ENCODE measurements at regions not wholly inside any gene's neighbourhood (a gene's known extent, or its start where the extent isn't known, plus 50 kb on each side); places are given as distances from the start of the nearest gene placed in this dataset.
"Not testable (repeated sequence)": the region's sequence is repeated elsewhere in the genome, so short reads cannot be mapped to it uniquely, and the experiment has no call there.

DNA sequence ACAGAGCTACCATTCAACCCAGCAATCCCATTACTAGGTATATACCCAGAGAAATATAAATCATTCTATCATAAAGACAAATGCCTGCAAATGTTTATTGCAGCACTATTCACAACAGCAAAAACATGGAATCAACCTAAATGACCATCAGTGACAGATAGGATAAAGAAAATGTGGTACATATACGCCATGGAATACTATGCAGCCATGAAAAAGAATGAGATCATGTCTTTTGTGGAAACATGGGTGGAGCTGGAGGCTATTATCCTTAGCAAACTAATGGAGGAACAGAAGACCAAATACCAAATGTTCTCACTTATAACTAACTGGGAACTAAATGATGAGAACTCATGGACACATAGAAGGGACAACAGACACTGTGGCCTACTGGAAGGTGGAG is 318.9 kb downstream of the ZIC3 start:
- DNase-seq: not testable (repeated sequence)

DNA sequence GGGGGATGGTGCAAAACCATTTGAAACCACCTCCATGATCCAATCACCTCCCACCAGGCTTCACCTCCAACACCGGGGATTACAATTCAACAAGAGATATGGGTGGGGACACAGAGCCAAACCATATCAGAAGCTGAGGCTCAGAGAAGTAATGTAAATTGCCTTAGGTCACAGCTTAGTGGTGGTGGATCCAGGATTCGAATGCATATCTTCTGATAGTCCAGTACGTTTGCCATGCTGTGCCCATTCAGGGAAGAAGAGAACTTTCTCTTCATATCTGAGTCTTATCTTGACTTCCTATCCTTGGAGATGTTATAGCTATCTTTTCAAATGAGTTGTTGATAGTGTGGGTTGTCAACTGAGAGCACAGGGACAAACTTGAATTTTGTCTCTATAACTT is 325.5 kb downstream of the ZIC3 start:
- DNase-seq: no peak

DNA sequence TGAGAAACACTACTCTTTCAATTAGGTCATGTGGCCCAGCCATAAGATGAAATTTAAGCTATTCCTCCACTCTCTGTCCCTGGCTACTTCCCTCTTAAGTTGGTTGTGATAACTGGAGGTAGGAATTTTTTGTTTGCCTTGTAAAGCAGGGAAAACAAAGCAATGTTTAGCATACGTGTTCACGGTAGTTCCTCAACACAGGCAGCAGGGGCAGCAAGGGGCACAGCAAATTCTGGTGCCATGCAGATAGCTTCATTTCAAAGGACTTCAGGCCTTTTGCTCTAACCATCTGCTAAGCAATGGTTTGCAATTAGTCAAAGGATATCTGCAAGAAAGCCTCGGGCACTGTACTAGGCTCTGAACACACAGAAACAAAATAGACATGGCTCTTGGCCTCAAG is 330.2 kb downstream of the ZIC3 start:
- no peak for DNase-seq

DNA sequence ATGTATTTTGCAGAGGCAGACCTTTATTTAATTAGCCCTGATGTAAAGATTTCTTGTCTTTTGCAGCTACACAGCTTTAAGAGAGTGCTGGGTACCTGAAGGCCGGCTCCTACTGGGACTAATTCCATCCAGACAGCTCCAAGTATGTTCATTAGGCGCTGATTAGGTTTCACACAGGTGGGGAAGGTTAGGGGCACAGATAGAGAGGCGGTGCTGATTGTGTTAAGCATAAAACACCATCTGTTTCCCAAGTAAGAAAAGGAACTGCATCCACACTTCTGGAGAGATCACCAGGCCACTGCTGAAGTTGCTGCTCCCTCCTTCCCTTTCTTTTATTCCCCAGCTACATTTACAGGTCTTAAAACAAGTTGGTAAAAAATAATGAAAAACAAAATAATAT is 349.5 kb downstream of the ZIC3 start:
- peak; percentile 2 for DNase-seq

DNA sequence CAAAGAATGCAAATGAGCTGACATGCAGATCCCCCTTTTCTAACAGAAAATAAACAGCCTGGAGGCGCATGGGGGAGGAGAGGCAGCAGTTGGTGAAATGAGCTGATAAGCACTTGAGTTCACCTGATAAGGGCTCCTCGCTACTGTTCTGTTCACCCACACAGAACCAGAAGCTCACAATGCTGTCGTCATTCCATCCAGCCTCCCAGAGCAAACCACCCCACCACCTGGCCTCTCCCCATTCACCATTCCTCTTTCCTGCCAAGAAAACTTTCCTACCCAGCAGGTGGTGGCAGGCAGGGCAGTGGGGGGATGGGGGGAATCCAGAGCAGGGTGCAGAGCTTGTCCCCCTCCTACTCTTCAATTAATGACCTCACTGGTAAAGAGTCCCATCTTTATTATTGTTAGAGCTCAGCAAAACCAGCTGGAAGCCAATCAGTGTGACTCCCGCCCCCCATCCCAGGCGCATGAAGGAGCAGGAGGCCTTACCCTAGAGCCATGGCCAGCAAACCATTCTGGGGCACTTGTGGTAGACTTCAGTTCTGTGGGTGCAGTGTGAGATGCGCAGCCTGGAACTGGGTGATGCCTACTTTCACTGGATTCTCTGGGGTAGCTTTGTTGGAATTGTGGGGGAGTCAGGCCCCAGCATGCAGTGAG is 350.3 kb downstream of the ZIC3 start:
- DNase-seq: peak; percentile 78

DNA sequence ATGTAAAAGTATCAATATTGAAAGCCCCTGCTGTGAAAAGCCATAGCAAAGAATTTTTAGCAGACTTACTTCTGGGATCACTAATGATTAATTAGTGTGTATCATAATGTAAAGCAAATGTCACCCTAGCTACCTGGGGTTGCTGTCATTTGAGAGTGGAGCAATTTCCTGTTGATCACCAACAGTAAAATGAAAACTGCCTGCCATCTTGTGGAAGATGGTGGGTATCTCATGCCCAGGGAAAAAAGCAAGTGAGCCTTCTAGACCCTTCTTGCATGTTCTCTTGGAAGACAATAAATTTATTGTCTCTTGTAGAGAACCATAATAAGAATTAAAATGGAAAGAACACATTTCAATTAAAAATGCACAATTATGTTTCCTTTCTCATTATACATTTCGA is 360.2 kb downstream of the ZIC3 start:
- DNase-seq: no peak

DNA sequence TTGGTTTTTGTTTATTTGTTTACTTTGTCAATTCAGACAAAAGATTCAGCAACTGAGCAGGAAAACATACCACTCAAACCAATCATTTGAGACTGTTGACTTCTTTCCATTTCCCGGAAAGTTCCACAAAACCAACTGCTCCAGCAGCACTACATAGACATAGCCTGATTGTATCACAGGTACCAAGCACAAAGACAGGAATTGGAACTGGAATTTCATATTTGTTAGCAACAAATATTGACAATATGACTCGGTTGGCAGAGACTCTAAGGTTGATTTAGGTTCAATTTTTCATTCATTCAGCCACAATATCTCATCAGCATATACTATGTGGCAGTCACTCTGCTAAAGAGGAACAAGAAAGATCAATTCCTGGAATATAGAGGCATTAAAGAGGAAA is 364.0 kb downstream of the ZIC3 start:
- no peak for DNase-seq

DNA sequence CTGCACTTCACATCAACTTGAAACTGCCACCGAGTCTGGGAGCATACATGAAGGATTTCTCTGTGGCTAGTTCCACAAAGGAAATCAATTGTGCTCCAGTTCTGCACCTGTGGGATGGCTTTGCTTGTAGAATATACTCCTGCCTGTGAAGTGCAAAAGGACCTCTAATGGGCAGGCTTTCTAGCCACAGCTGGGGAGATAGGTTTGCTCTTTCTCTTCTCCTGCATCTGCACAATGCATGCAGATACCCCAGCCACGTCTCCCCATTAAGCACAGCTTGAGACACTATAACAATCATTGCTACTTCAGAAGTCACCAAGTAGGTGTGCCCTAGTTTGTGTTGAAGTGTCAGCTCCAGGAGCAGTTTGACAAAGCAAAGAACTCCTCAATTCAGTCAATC is 364.6 kb downstream of the ZIC3 start:
- no peak for DNase-seq

DNA sequence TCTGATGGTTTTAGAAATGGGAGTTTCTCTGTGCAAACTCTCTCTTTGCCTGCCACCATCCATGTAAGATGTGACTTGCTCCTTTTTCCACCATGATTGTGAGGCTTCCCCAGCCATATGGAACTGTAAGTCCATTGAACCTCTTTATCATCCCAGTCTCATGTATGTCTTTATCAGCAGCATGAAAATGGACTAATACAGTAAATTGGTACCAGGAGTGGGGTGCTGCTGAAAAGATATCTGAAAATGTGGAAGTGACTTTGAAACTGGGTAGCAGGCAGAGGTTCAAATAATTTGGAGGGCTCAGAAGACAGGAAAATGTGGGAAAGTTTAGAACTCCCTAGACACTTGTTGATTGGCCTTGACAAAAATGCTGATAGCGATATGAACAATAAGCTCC is 368.3 kb downstream of the ZIC3 start:
- not testable (repeated sequence) for DNase-seq

DNA sequence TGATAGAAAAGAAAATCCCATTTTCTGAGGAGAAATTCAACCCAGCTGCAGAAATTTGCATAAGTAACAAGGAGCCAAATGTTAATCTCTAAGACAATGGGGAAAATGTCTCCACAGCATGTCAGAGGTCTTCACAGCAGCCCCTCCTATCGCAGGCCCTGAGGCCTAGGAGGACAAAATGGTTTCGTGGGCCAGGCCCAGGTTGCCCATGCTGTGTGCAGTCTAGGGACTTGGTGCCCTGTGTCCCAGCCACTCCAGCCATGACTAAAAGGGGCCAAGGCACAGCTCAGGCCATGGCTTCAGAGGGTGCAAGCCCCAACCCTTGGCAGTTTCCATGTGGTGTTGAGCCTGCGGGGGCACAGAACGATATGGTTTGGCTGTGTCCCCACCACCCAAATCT is 369.0 kb downstream of the ZIC3 start:
- DNase-seq: not testable (repeated sequence)

DNA sequence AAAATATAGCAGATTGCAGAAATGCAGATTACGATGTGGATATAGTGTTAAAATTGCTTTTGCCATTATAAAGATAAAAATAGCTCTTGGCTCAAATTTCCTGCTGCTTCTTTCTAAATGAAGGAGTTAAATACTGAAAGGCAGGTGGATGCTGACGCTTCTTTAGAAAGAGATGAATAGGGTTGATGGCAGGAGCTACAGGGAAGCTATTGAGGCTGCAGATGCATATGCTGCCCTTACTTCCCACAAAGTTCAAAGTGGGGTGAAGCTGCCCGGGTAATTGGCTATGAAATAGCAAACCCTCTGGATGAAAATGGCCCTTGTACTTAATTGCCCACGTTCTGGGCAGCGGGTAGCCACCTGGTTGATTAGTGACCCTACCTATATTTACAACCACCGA is 379.5 kb downstream of the ZIC3 start:
- DNase-seq: no peak

DNA sequence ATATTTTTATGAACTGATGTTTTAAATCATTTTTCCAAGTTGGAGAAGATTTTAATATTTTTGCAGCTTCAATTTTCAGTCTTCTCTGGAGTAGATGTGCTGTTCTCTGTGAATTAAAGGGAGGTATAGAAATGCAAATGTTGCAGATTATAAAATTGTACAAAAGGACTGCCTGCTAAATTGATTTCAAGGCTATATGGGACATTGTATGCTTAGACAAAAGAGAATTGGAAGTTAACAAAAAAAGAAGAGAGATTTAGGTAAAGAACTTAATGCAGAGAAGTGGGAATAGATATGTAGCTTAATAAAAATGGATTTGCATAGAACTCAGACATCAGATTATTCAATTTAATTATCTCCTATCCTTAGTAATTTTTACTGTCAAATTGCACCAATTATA is 403.3 kb downstream of the ZIC3 start:
- no peak for DNase-seq

DNA sequence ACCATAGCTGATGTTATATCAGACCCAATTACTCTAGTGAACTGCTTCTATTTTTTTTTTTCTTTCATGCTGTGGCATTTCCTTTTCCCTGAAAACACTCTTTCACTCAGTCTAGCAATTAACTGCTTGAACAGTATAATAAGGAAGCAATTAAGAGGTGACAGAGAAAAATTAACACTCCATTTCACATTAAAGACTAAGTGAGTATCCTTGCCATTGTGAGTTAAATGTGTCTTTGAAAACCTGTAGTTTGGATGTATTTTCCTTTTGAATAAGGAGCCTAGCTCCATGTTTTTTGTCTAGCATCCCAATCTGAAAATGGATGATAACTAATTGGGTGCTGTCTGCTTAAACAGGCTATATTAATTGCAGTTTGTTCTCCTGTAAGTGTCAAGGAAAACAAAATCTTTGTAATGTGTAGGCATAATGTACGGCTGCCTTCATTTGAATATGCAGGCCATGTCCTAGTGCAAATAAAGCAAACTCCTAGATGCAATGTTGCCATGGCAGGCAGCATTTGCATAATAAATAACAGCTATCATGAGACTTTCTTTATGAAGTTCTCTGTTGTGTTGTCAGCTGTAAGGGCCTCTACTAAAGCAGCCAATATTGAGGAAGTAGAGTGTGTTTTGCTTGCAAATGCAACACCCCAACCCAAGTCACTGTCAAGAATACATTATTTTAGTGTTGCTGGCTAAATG is 416.7 kb downstream of the ZIC3 start:
- DNase-seq: peak; percentile 88

DNA sequence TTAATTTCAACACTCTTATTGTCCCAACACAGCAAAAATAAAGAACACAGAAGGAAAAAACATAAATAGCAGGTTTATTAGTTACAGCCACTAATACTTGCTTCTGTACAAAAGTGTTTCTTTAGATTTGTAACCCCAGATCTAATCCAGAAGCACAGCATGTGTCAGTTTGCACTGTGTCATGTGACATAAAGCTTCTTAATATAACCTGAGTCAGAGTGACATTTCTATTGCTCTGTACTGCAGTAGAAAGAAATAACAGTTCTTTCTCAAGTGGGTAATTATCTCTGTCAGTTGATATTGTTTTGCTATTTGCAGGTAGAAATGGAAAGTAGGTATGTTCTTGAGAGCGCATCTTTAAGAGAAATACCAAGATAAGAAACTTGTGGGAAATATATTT is 422.5 kb downstream of the ZIC3 start:
- DNase-seq: no peak

DNA sequence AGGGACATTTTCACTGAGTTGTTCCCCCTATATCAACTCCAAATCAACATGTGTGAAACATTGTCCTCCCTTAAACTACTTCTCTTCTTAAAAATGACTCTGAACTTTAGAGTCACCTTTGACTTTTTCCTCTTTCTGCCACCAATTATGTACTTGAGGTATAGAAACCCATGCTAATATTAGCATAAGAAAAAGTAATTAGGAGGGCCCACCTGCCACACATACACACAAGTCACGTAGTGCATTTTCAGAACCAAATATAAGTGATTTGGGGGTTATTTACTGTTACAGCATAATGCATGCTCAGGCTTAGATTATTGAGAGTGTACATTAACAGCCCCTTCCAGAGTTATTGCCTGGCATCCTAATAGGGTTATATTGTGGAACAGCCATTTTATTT is 432.7 kb downstream of the ZIC3 start:
- DNase-seq: no peak

DNA sequence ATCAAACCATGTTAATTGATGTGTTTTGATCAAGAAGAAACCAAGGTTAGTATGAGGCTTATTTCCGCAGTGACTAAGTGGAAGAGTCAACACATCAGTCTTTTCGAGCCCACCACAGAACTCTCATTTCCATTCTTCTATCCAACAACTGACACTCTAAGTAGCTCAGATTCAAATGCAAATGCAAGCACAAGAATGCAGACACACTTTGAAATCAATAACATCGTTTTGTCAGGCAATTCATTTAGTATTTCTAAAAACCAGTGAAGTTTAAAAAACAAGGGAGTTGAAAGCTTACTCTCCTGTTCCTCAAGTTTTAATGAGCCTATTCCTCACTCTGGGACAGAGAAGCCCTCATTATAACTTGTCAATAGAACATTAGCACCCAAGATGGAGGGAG is 433.1 kb downstream of the ZIC3 start:
- DNase-seq: no peak

DNA sequence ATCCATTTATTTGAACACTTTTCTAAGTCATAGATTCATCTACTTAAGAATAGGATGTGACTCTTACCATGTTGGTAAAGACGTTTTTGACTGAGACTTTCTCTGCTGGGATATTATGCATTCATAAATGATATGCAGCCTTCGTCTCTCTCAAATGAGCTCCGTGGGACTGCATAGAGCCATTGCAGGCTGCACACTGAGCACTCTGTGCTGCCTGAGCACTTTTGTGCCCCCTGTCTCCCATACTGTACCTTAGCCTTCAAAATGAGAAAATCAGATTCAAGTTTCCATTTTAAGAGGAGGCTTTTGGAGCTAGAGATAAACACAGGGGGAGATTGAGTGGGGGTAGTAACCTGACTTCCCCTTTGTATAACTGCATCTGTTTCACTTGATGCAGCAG is 433.6 kb downstream of the ZIC3 start:
- no peak for DNase-seq

DNA sequence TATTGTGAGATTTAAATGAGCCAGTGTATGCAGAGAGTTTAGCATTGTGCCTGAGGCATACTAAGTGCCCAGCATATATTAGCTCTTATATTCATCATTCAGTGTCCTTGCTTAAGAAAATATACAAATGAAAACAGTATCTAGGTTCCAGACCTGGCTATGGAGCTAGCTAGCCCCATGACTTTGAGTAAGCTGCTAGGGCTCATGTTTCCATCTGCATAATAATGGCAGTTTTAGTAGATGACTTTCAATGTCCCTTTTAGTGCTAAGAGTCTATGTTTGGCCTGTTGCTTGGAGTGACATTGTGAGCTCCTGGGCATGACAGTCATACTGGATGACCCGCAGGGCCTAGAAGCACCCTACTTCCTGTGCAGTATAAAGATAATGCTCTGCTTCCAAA is 435.3 kb downstream of the ZIC3 start:
- DNase-seq: no peak

DNA sequence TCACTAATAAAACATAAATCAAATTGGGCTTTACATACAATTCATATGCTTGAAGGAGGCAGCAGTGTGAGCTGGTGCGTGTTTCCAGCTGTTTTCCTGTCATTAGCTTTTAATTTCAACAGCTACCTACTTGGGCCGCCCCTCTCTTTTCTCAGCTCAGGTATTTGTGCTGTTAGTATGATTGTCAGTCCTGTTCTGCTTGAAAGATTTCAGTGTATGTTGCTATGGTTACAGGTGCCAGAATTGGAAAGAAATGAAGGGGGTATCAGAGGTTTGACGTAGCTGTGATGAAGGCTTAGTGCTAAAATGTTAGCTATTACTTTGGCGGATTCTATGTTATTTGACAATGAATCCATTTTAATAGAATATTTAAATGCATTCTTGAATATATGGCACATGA is 440.3 kb downstream of the ZIC3 start:
- DNase-seq: no peak

DNA sequence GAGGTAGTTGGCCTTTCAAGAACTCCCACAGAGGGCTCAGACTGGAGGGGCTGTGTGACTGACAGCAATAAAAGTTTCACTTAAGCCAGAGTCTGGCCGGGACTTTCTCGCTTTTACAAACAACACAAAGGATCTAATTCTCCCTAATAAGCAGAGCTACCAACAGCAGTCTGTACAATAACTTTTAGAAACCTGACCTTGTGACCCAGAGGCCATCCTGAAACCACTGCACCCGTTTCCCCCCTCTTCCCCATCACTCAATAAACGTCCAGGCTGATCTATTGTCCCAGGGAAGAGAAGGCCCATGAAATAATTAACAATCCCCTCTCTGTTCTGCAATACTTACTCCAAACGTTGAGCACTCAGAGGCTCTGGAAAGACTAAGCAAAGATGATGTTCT is 442.4 kb downstream of the ZIC3 start:
- DNase-seq: no peak

DNA sequence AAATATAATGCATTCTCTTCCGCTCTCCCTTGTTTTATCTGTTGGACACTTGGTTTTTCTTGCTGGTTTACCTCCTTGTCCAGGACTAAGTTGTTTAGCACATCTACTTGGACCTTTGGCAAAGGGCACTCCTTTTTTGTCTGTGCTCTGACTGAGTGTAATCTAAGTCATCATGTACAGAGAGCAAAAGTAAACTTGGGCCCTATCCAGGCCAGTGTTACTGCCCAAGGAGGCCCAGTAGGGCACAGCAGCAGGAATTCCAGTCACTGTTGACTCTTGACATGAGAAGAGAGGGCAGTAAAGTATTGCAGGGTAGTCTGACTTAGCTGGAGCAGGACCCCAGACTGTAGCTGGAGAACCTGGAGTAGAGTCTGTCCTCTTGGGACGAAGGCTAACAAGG is 445.5 kb downstream of the ZIC3 start:
- no peak for DNase-seq

DNA sequence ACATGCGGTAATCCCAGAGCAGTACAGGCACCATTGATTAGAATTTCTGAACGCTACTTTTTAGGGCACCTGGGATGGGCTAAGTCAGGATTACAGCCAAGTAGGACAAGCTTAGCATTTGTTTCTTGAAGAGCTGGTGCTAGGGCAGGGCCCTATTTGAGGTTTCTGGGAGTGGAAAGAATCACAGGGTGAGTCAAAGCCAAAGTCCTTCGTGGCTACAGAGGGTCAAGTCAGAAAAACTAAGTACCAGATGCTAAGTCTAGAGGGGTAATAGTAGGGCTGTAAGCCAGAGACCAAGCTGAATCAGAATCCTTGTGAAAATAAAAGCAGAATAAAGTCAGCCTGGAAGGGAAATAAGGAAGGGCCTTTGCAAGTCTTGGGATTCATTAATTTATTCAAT is 448.6 kb downstream of the ZIC3 start:
- no peak for DNase-seq

DNA sequence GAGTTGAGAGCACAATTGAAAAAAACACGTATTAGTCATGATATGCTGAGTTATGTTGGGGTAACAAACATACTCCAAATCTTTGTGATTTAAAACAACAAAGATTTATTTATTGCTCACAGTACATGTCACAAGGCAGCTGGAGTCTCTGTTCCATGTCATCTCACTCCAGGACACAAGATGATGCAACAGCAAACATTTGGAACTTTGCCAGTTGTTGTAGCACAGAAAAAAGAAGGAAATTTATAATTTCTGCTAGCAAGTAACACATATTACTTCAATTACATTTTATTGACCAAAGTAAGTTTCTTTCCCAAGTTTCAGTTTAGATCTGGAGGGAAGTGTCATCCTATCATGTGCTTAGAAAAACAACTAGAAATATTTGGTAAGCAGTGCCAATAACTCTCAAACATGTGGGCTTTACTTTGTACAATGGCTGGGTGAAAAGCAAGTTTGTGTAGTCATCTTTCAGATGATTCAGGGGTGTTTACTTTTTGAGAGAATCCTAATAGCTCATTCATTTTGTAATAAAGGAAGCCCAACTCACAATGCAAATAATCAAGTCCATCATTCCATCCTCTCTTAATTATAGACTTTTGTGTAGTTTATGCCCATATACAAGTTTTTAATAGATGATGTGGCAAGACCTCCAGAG is 452.3 kb downstream of the ZIC3 start:
- DNase-seq: no peak

DNA sequence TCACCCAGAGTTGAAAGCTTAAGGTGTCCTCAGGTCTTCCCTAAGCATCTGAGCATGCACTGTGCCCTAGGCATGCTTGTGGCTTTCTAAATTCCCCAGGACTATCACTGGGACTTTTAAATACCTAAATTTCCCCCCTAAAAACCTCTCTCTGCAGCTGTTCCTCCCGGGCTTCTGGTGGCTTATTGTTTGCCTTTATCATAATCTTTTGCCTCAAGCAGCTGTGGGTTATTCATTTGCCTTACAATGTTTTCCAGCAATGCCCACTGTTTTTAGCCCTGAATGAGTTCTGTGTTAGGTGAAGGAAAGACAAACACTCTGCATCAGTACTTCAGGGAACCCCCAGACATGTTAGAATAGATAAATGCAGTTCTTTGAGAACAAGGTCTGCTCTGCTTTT is 455.0 kb downstream of the ZIC3 start:
- no peak for DNase-seq

DNA sequence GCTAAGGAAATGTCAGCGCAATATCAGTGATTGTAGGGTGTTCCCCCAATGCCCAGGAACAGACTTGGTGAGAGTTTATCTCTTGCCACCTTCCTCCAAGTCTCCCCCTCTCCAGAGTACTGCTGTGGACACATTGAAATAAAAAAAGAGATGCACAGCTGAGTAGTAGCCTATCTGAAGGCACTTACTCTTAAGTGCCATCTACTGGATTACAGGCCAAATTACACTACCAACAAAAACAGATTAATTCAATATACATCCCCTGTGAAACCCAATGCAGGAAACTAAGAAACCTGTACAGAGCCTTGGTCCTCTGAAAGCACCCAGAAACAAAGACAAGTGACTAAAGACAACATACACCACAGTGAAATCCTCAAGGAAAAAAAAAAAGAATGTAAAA is 460.3 kb downstream of the ZIC3 start:
- peak; percentile 3 for DNase-seq
